ENCODE measurements at regions not wholly inside any gene's neighbourhood (a gene's known extent, or its start where the extent isn't known, plus 50 kb on each side); places are given as distances from the start of the nearest gene placed in this dataset.

GRCh38 chr2:8039732-8040131, 642.1 kb upstream of the ID2 start:
- Histone ChIP-seq H3K9ac (ENCODE audit: insufficient read depth in 1 of 2, low read depth in 2 of 2, low read length in 2 of 2) (no peak overlapping the region), H3K4me1 (replicated peaks in 1 of 2; ENCODE audit: control insufficient read depth in 2 of 2, insufficient read depth in 2 of 2, low read length in 2 of 2) (no peaks in the 10 kb centered on the region), H3K36me3 (ENCODE audit: control insufficient read depth, insufficient read depth, low read length) (no peaks in the 10 kb centered on the region), H3K27ac (ENCODE audit: extremely low read depth, low read depth, low read length) (no peak overlapping the region), H2AFZ (ENCODE audit: low read depth, low read length) (no peak overlapping the region), H3K27me3 (ENCODE audit: control insufficient read depth in 2 of 2, insufficient read depth in 2 of 2, low read length in 2 of 2) (no peaks in the 10 kb centered on the region), H4K20me1 (replicated peaks; ENCODE audit: control insufficient read depth, insufficient read depth, low read length) (no peaks in the 10 kb centered on the region), H3K9me3 (replicated peaks; ENCODE audit: control insufficient read depth, insufficient read depth, low read depth, low read length) (no peaks in the 10 kb centered on the region), H3K4me3 (no peak overlapping the region), H3K9me1 (ENCODE audit: control insufficient read depth, insufficient read depth, low read length) (no peaks in the 10 kb centered on the region), H3K79me2 (ENCODE audit: control insufficient read depth, insufficient read depth, low read length) (no peaks in the 10 kb centered on the region; the same call in 2 of the 3 replicates), H3K4me2 (ENCODE audit: insufficient read depth, low read length) (no peak overlapping the region)
- WGBS (ENCODE audit: insufficient coverage, low coverage, missing lambda C conversion rate) = 0% methylated on average over 2 of the region's 2 CpGs
- ChIA-PET POLR2A (interaction anchor here (1.1 kb wide), 1 partner anchor 11 kb away, joined by 3 read pairs; no protein-coding TSS in a partner anchor), CTCF (ENCODE audit: low intra/inter-chr PET ratio) (no interaction called here)
- BruUV-seq (replicated peaks) = no TSS peak
- DNase-seq (ENCODE audit: extremely low read depth in 1 of 4, low spot score in 3 of 4) = no peak
- in situ Hi-C loops (cut with MboI) = no loop called here
- ATAC-seq = no peak
- no peak for FAIRE-seq
- intact Hi-C loops (cut with micrococcal nuclease) = no loop called here
- TF ChIP-seq NFIC (IDR thresholded peaks at IDR 0.05) (no peak), CREBBP (IDR thresholded peaks at IDR 0.05; ENCODE audit: low read depth, low read length) (no peak), POLR2H (tag; IDR thresholded peaks at IDR 0.05; ENCODE audit: low read depth) (no peak), GABPA (tag; conservative IDR thresholded peaks at IDR 0.05; ENCODE audit: low read depth) (no peak), MAX (CRISPR knock-in tag; IDR thresholded peaks at IDR 0.05) (no peak), SMC3 (conservative IDR thresholded peaks at IDR 0.05; ENCODE audit: insufficient read depth, low read depth, low read length) (no peak), ZBTB11 (CRISPR knock-in tag; IDR thresholded peaks at IDR 0.05) (no peak), NFATC3 (IDR thresholded peaks at IDR 0.05) (no peak), GTF2B (IDR thresholded peaks at IDR 0.05; ENCODE audit: extremely low read depth, insufficient read length) (no peak), ZNF707 (CRISPR knock-in tag; conservative IDR thresholded peaks at IDR 0.05) (no peak), IRF1 (CRISPR knock-in tag; IDR thresholded peaks at IDR 0.05; ENCODE audit: borderline replicate concordance) (no peak), ZNF280A (IDR thresholded peaks at IDR 0.05; ENCODE audit: low read depth, partially characterized antibody) (no peak)

Measured in K562 (cell line).